ENCODE measurements at regions not wholly inside any gene's neighbourhood (a gene's known extent, or its start where the extent isn't known, plus 50 kb on each side); places are given as distances from the start of the nearest gene placed in this dataset.

- no peak overlapping the region for H3K4me3 ChIP-seq (ENCODE audit: low read depth, low read length)
- DNase-seq (ENCODE audit: low read depth): no peak
- no peak for TF ChIP-seq CTCF (conservative IDR thresholded peaks at IDR 0.05; ENCODE audit: low read depth, low read length)
These were observed 251.9 kb upstream of the TMC3 start for GRCh38 chr15:81625896-81626295.

- no peak for TF ChIP-seq CTCF (conservative IDR thresholded peaks at IDR 0.05; ENCODE audit: low read depth, low read length)
- DNase-seq (ENCODE audit: low read depth): no peak
These were observed 245.0 kb upstream of the TMC3 start for GRCh38 chr15:81619002-81619401.

GRCh38 chr15:81612631-81613030, 238.6 kb upstream of the TMC3 start:
- no peak for TF ChIP-seq CTCF (conservative IDR thresholded peaks at IDR 0.05; ENCODE audit: low read depth, low read length)
- H3K4me3 ChIP-seq (ENCODE audit: low read depth, low read length): no peak overlapping the region
- DNase-seq (ENCODE audit: low read depth): no peak

More at GRCh38 chr15:81619002-81619401, 245.0 kb upstream of the TMC3 start:
- H3K4me3 ChIP-seq (ENCODE audit: low read depth, low read length): no peak overlapping the region

- no peak for DNase-seq (ENCODE audit: low read depth)
- no peak for TF ChIP-seq CTCF (conservative IDR thresholded peaks at IDR 0.05; ENCODE audit: low read depth, low read length)
- no peak overlapping the region for H3K4me3 ChIP-seq (ENCODE audit: low read depth, low read length)
These were observed 237.7 kb upstream of the TMC3 start for GRCh38 chr15:81611679-81612078.

- DNase-seq (ENCODE audit: low read depth): no peak
- no peak for TF ChIP-seq CTCF (conservative IDR thresholded peaks at IDR 0.05; ENCODE audit: low read depth, low read length)
- no peak overlapping the region for H3K4me3 ChIP-seq (ENCODE audit: low read depth, low read length)
These were observed 234.4 kb upstream of the TMC3 start for GRCh38 chr15:81608309-81608829.

- no peak overlapping the region for H3K4me3 ChIP-seq (ENCODE audit: low read depth, low read length)
- DNase-seq (ENCODE audit: low read depth): no peak
- TF ChIP-seq CTCF (conservative IDR thresholded peaks at IDR 0.05; ENCODE audit: low read depth, low read length): no peak
These were observed 230.7 kb upstream of the TMC3 start for GRCh38 chr15:81604713-81605112.

- no peak overlapping the region for H3K4me3 ChIP-seq (ENCODE audit: low read depth, low read length)
- no peak for DNase-seq (ENCODE audit: low read depth)
- TF ChIP-seq CTCF (conservative IDR thresholded peaks at IDR 0.05; ENCODE audit: low read depth, low read length): no peak
These were observed 222.3 kb upstream of the TMC3 start for GRCh38 chr15:81596159-81596865.
